ENCODE measurements at regions not wholly inside any gene's neighbourhood (a gene's known extent, or its start where the extent isn't known, plus 50 kb on each side); places are given as distances from the start of the nearest gene placed in this dataset.

GRCh38 chr17:68122587-68122986, 87.1 kb downstream of the KPNA2 start:
- Histone ChIP-seq H4K20me1 (ENCODE audit: insufficient read depth, low read length) (no peaks in the 10 kb centered on the region), H3K4me2 (ENCODE audit: low read depth, low read length) (no peak overlapping the region), H3K9ac (ENCODE audit: insufficient read depth, low read depth, low read length) (no peak overlapping the region), H3K27ac (ENCODE audit: extremely low read length, insufficient read depth, low read length) (no peak overlapping the region), H3K79me2 (ENCODE audit: insufficient read depth, low read length) (no peaks in the 10 kb centered on the region), H3K4me1 (ENCODE audit: insufficient read depth, low read length) (0 out of 2 replicates have a peak, but pooled peaks cover 4% of the 10 kb centered on the region), H2AFZ (ENCODE audit: low read length) (no peak overlapping the region), H3K36me3 (replicated peaks in 1 of 2; ENCODE audit: control insufficient read depth in 1 of 2, insufficient read depth in 2 of 2, low read length in 2 of 2) (peaks cover 8 to 33% of the 10 kb centered on the region in 2 experiments; a peak in 4 of 5 replicates), H3K9me3 (ENCODE audit: low read length) (peaks cover 10% of the 10 kb centered on the region), H3K27me3 (ENCODE audit: control insufficient read depth in 1 of 2, insufficient read depth in 2 of 2, low read length in 2 of 2) (no peaks in the 10 kb centered on the region), H3K4me3 (replicated peaks in 1 of 3; ENCODE audit: insufficient read depth in 1 of 3, low read depth in 2 of 3, low read length in 3 of 3) (no peak overlapping the region)
- no peak for FAIRE-seq
- ChIA-PET POLR2A (no interaction called here), CTCF (ENCODE audit: low intra/inter-chr PET ratio, low total read pairs) (no interaction called here)
- peak; percentile 42 for DNase-seq (ENCODE audit: low spot score)
- intact Hi-C loops (cut with micrococcal nuclease; ENCODE audit: unreplicated experiment) (no loop called here), in situ Hi-C loops (cut with HindIII; ENCODE audit: extremely low pct_ligation_motif_present, low pct_unique_long_range_greater_than_20kb) (no loop called here)
- no TSS peak for BruUV-seq (replicated peaks)
- WGBS (ENCODE audit: low lambda C conversion rate), result 100% methylated on average over 3 of the region's 3 CpGs
- no peak for ATAC-seq
- TF ChIP-seq ZSCAN30 (CRISPR knock-in tag; IDR thresholded peaks at IDR 0.05), result no peak
- no peak for TF ChIP-seq NR2F2 (IDR thresholded peaks at IDR 0.05; ENCODE audit: borderline replicate concordance, low read depth)
- TF ChIP-seq, protein P1, sequence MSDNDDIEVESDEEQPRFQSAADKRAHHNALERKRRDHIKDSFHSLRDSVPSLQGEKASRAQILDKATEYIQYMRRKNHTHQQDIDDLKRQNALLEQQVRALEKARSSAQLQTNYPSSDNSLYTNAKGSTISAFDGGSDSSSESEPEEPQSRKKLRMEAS (IDR thresholded peaks at IDR 0.05), result no peak
- no peak for TF ChIP-seq RAD51 (IDR thresholded peaks at IDR 0.05; ENCODE audit: borderline replicate concordance)
- TF ChIP-seq, protein P2, sequence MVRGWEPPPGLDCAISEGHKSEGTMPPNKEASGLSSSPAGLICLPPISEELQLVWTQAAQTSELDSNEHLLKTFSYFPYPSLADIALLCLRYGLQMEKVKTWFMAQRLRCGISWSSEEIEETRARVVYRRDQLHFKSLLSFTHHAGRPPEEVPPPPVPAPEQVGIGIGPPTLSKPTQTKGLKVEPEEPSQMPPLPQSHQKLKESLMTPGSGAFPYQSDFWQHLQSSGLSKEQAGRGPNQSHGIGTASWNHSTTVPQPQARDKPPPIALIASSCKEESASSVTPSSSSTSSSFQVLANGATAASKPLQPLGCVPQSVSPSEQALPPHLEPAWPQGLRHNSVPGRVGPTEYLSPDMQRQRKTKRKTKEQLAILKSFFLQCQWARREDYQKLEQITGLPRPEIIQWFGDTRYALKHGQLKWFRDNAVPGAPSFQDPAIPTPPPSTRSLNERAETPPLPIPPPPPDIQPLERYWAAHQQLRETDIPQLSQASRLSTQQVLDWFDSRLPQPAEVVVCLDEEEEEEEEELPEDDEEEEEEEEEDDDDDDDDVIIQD (CRISPR knock-in tag; IDR thresholded peaks at IDR 0.05; ENCODE audit: low read depth), result no peak
- TF ChIP-seq ZNF678 (CRISPR knock-in tag; IDR thresholded peaks at IDR 0.05), result no peak
- no peak for TF ChIP-seq ARNTL (CRISPR knock-in tag; IDR thresholded peaks at IDR 0.05)
- no peak for TF ChIP-seq ZNF710 (CRISPR knock-in tag; IDR thresholded peaks at IDR 0.05; ENCODE audit: borderline replicate concordance)
- TF ChIP-seq ZNF543 (CRISPR knock-in tag; IDR thresholded peaks at IDR 0.05), result no peak
- no peak for TF ChIP-seq ZNF503 (CRISPR knock-in tag; IDR thresholded peaks at IDR 0.05)
- TF ChIP-seq MED13 (CRISPR knock-in tag; IDR thresholded peaks at IDR 0.05), result no peak
- no peak for TF ChIP-seq SKI (IDR thresholded peaks at IDR 0.05; ENCODE audit: partially characterized antibody)
- TF ChIP-seq ATF7-NPFF (CRISPR knock-in tag; IDR thresholded peaks at IDR 0.05; ENCODE audit: low read depth), result no peak
- TF ChIP-seq ZNF549 (CRISPR knock-in tag; IDR thresholded peaks at IDR 0.05), result no peak
- no peak for TF ChIP-seq ZNF510 (CRISPR knock-in tag; IDR thresholded peaks at IDR 0.05; ENCODE audit: low read depth)
- TF ChIP-seq FOXO1 (CRISPR knock-in tag; IDR thresholded peaks at IDR 0.05), result no peak
- TF ChIP-seq, protein P3, sequence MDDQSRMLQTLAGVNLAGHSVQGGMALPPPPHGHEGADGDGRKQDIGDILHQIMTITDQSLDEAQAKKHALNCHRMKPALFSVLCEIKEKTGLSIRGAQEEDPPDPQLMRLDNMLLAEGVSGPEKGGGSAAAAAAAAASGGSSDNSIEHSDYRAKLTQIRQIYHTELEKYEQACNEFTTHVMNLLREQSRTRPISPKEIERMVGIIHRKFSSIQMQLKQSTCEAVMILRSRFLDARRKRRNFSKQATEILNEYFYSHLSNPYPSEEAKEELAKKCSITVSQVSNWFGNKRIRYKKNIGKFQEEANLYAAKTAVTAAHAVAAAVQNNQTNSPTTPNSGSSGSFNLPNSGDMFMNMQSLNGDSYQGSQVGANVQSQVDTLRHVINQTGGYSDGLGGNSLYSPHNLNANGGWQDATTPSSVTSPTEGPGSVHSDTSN (CRISPR knock-in tag; IDR thresholded peaks at IDR 0.05; ENCODE audit: borderline replicate concordance), result no peak
- TF ChIP-seq, protein P4, sequence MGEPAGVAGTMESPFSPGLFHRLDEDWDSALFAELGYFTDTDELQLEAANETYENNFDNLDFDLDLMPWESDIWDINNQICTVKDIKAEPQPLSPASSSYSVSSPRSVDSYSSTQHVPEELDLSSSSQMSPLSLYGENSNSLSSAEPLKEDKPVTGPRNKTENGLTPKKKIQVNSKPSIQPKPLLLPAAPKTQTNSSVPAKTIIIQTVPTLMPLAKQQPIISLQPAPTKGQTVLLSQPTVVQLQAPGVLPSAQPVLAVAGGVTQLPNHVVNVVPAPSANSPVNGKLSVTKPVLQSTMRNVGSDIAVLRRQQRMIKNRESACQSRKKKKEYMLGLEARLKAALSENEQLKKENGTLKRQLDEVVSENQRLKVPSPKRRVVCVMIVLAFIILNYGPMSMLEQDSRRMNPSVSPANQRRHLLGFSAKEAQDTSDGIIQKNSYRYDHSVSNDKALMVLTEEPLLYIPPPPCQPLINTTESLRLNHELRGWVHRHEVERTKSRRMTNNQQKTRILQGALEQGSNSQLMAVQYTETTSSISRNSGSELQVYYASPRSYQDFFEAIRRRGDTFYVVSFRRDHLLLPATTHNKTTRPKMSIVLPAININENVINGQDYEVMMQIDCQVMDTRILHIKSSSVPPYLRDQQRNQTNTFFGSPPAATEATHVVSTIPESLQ (CRISPR knock-in tag; conservative IDR thresholded peaks at IDR 0.05), result no peak

All from HepG2 (cell line).